DOHH2 (cell line): ENCODE measurements at regions not wholly inside any gene's neighbourhood (a gene's known extent, or its start where the extent isn't known, plus 50 kb on each side); places are given as distances from the start of the nearest gene placed in this dataset.

Experiments
- CTCF ChIP-seq: fragments of 200-600 bp; sonication (generic); IDR thresholded peaks from one replicate; pipeline ENCODE4 v1.5.1; 2014; ENCODE audit warnings: antibody characterized with exemption, mild to moderate bottlenecking, low read depth, low read length; ENCODE audit not compliant: poor library complexity, severe bottlenecking
- EZH2phosphoT487 ChIP-seq: fragments of 200-600 bp; sonication (generic); IDR thresholded peaks from 2 replicates; pipeline ENCODE4 v1.6.1; 2017; ENCODE audit warnings: borderline replicate concordance, mild to moderate bottlenecking, antibody characterized with exemption, low read length, moderate library complexity, mixed read lengths

DNA sequence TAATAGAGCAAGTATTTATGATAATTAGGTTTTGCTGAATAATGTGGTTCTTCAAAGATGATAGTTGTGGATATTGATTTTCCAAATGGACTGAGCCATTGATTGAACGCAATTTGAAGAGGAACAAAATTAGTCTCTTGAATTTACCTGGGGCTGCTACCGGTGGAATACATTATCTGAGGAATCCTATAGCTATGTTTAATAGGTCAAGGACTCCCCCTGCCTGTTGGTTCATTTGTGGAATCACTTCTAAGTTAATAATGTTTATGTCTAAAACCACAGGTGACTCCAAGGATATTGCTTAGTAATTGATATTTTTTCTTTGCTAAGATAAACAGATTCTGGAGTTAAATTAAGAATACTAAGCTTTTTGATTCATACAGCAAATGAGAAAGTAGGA lies 576.0 kb upstream of the PABPC4L start:
- TF ChIP-seq CTCF (no peak), EZH2phosphoT487 (no peak)
